H9 (cell line): ENCODE measurements at regions not wholly inside any gene's neighbourhood (a gene's known extent, or its start where the extent isn't known, plus 50 kb on each side); places are given as distances from the start of the nearest gene placed in this dataset.
"Not testable (repeated sequence)": the region's sequence is repeated elsewhere in the genome, so short reads cannot be mapped to it uniquely, and the experiment has no call there.

Experiments
- DNase-seq: peaks from one replicate; pipeline ENCODE4 v3.0.0-alpha.2; 2017
- H2AFZ ChIP-seq: one replicate; pipeline ENCODE4 v1.6.1; 2013; ENCODE audit warnings: mild to moderate bottlenecking, low read length, control low read depth, moderate library complexity
- H2AK5ac ChIP-seq: 2 replicates; pipeline ENCODE4 v1.6.1; 2013; ENCODE audit warnings: low read length, control low read depth, mixed read lengths; ENCODE audit not compliant: insufficient read length
- H2BK120ac ChIP-seq: one replicate; pipeline ENCODE4 v1.6.1; 2013; ENCODE audit warnings: low read depth, mild to moderate bottlenecking, low read length, control low read depth, inconsistent platforms; ENCODE audit not compliant: poor library complexity, severe bottlenecking
- H2BK12ac ChIP-seq: 2 replicates; pipeline ENCODE4 v1.6.1; 2013; ENCODE audit warnings: low read length, control low read depth, mixed read lengths, low read depth; ENCODE audit not compliant: insufficient read length
- H2BK15ac ChIP-seq: 2 replicates; pipeline ENCODE4 v1.6.1; 2013; ENCODE audit warnings: low read depth, low read length, control low read depth
- H2BK20ac ChIP-seq: one replicate; pipeline ENCODE4 v1.6.1; 2013; ENCODE audit warnings: low read depth, mild to moderate bottlenecking, low read length, control low read depth, inconsistent platforms; ENCODE audit not compliant: poor library complexity, severe bottlenecking
- H2BK5ac ChIP-seq: 2 replicates; pipeline ENCODE4 v1.6.1; 2013; ENCODE audit warnings: low read length, control low read depth, mixed read lengths; ENCODE audit not compliant: insufficient read length
- H3K14ac ChIP-seq: 2 replicates; pipeline ENCODE4 v1.6.1; 2013; ENCODE audit warnings: low read length, control low read depth; ENCODE audit not compliant: insufficient read depth
- H3K18ac ChIP-seq: 2 replicates; pipeline ENCODE4 v1.6.1; 2013; ENCODE audit warnings: low read depth, mild to moderate bottlenecking, mixed read lengths, low read length, control low read depth; ENCODE audit not compliant: insufficient read length
- H3K23ac ChIP-seq: 2 replicates; pipeline ENCODE4 v1.6.1; 2013; ENCODE audit warnings: low read length, control low read depth, mixed read lengths, low read depth; ENCODE audit not compliant: insufficient read length
- H3K23me2 ChIP-seq: 2 replicates; pipeline ENCODE4 v1.6.1; 2013; ENCODE audit warnings: low read depth, mild to moderate bottlenecking, mixed read lengths, low read length, control low read depth; ENCODE audit not compliant: insufficient read length, poor library complexity, severe bottlenecking
- H3K27ac ChIP-seq: 2 replicates; pipeline ENCODE4 v1.5.1; 2013; ENCODE audit warnings: low read length, control low read depth, mixed read lengths, low read depth; ENCODE audit not compliant: insufficient read length
- H3K27me3 ChIP-seq: 2 replicates; pipeline ENCODE4 v1.6.1; 2013; ENCODE audit warnings: low read length, control low read depth, inconsistent platforms; ENCODE audit not compliant: insufficient read depth
- H3K4ac ChIP-seq: 2 replicates; pipeline ENCODE4 v1.6.1; 2013; ENCODE audit warnings: low read depth, mild to moderate bottlenecking, control low read depth, inconsistent platforms, low read length, moderate library complexity
- H3K4me1 ChIP-seq: 2 replicates; pipeline ENCODE4 v1.6.1; 2013; ENCODE audit warnings: low read length, control low read depth, inconsistent platforms; ENCODE audit not compliant: insufficient read depth
- H3K4me2 ChIP-seq: 2 replicates; pipeline ENCODE4 v1.6.1; 2013; ENCODE audit warnings: low read length, control low read depth, mixed read lengths; ENCODE audit not compliant: insufficient read length, insufficient read depth
- H3K56ac ChIP-seq: 2 replicates; pipeline ENCODE4 v1.6.1; 2013; ENCODE audit warnings: low read depth, mild to moderate bottlenecking, mixed read lengths, low read length, control low read depth; ENCODE audit not compliant: insufficient read length
- H3K79me1 ChIP-seq: 2 replicates; pipeline ENCODE4 v1.6.1; 2013; ENCODE audit warnings: low read depth, mild to moderate bottlenecking, moderate library complexity, low read length, control low read depth, inconsistent platforms; ENCODE audit not compliant: insufficient read depth, poor library complexity, severe bottlenecking
- H3K79me2 ChIP-seq: 2 replicates; pipeline ENCODE4 v1.6.1; 2013; ENCODE audit warnings: low read length, control low read depth, inconsistent platforms; ENCODE audit not compliant: insufficient read depth
- H3K9ac ChIP-seq: 2 replicates; pipeline ENCODE4 v1.6.1; 2013; ENCODE audit warnings: low read length, control low read depth, mixed read lengths; ENCODE audit not compliant: insufficient read length; ENCODE audit errors: extremely low read depth
- H3K9me3 ChIP-seq: one replicate; pipeline ENCODE4 v1.6.1; 2013; ENCODE audit warnings: low read depth, low read length, inconsistent platforms; ENCODE audit not compliant: control insufficient read depth
- H3T11ph ChIP-seq: one replicate; pipeline ENCODE4 v1.6.1; 2013; ENCODE audit warnings: mild to moderate bottlenecking, low read length, control low read depth, inconsistent platforms
- H4K20me1 ChIP-seq: one replicate; pipeline ENCODE4 v1.6.1; 2013; ENCODE audit not compliant: control insufficient read depth, insufficient read length, insufficient read depth
- H4K5ac ChIP-seq: 2 replicates; pipeline ENCODE4 v1.6.1; 2013; ENCODE audit warnings: low read depth, mild to moderate bottlenecking, mixed read lengths, low read length, control low read depth; ENCODE audit not compliant: insufficient read length
- H4K8ac ChIP-seq: replicated peaks from 2 replicates; pipeline ENCODE4 v1.6.1; 2013; ENCODE audit warnings: low read length, control low read depth, mixed read lengths, low read depth; ENCODE audit not compliant: insufficient read length
- H4K91ac ChIP-seq: 2 replicates; pipeline ENCODE4 v1.6.1; 2013; ENCODE audit warnings: low read depth, mild to moderate bottlenecking, moderate library complexity, mixed read lengths, low read length, control low read depth; ENCODE audit not compliant: insufficient read length
- H3K27ac Mint-ChIP-seq, 3 experiments: 2 replicates in 2 of 3; 3 replicates in 1 of 3; pipeline ENCODE4 v1.8.0; 2020 to 2021; ENCODE audit warnings: mixed read lengths in 3 of 3, mild to moderate bottlenecking in 1 of 3, moderate library complexity in 1 of 3
- H3K27me3 Mint-ChIP-seq: 2 replicates; pipeline ENCODE4 v1.8.0; 2021; ENCODE audit warnings: low read depth, mild to moderate bottlenecking, moderate library complexity, mixed read lengths
- H3K36me3 Mint-ChIP-seq, 3 experiments: 2 replicates in 2 of 3; 3 replicates in 1 of 3; pipeline ENCODE4 v1.8.0; 2020 to 2021; ENCODE audit warnings: low read depth in 3 of 3, mixed read lengths in 3 of 3; ENCODE audit not compliant: insufficient read depth in 1 of 3
- H3K4me1 Mint-ChIP-seq, 2 experiments: 2 replicates each; pipeline ENCODE4 v1.8.0; 2020; ENCODE audit warnings: mixed read lengths in 2 of 2
- H3K4me3 Mint-ChIP-seq, 2 experiments: 2 replicates in 1 of 2; 3 replicates in 1 of 2; pipeline ENCODE4 v1.8.0; 2020 to 2021; ENCODE audit warnings: mild to moderate bottlenecking in 2 of 2, mixed read lengths in 2 of 2, moderate library complexity in 1 of 2
- H3K9me3 Mint-ChIP-seq, 2 experiments: 2 replicates in 1 of 2; 3 replicates in 1 of 2; pipeline ENCODE4 v1.8.0; 2020; ENCODE audit warnings: mild to moderate bottlenecking in 2 of 2, mixed read lengths in 2 of 2, moderate library complexity in 1 of 2
- WGBS: extraction: QIAGEN DNeasy Blood & Tissue Kit; methylation state at CpG from one replicate; pipeline ENCODE4 v1.1.7; 2013; ENCODE audit warnings: missing lambda C conversion rate, low lambda C conversion rate, mixed read lengths; ENCODE audit not compliant: insufficient read length; ENCODE audit errors: extremely low coverage; 5-methylcytosine and 5-hydroxymethylcytosine counted together

GRCh38 chr14:106768230-106768629, 1241.8 kb downstream of the TMEM121 start:
- H3K23me2 ChIP-seq, H2BK20ac ChIP-seq, H4K5ac ChIP-seq, H3K79me2 ChIP-seq, H3K9ac ChIP-seq, H3K4me3 Mint-ChIP-seq, H3T11ph ChIP-seq, H3K79me1 ChIP-seq, H4K91ac ChIP-seq, H4K20me1 ChIP-seq, H3K27me3 Mint-ChIP-seq, H2BK5ac ChIP-seq, H2AK5ac ChIP-seq, H2BK12ac ChIP-seq, H3K27ac Mint-ChIP-seq, H3K14ac ChIP-seq, H3K56ac ChIP-seq, H3K27ac ChIP-seq, H3K4ac ChIP-seq, H3K27me3 ChIP-seq, H3K4me2 ChIP-seq, H2BK15ac ChIP-seq, H2BK120ac ChIP-seq, H3K4me1 Mint-ChIP-seq, H3K23ac ChIP-seq, H3K18ac ChIP-seq, H3K4me1 ChIP-seq, H2AFZ ChIP-seq, DNase-seq, H4K8ac ChIP-seq: not testable (repeated sequence)
- peaks cover 64 to 66% of the 10 kb centered on the region in 2 experiments for H3K9me3 Mint-ChIP-seq
- no CpG with 5 or more reads among the region's 8 CpGs for WGBS
- peaks cover 18% of the 10 kb centered on the region for H3K9me3 ChIP-seq
- peaks cover 7 to 12% (median 7%) of the 10 kb centered on the region in 3 experiments for H3K36me3 Mint-ChIP-seq

GRCh38 chr14:106768972-106769700, 1242.8 kb downstream of the TMEM121 start:
- not testable (repeated sequence) for H3K4me2 ChIP-seq, H3K27me3 Mint-ChIP-seq, H2AFZ ChIP-seq, H3K56ac ChIP-seq, H2BK15ac ChIP-seq, H2BK120ac ChIP-seq, H2BK20ac ChIP-seq, H2BK5ac ChIP-seq, H4K5ac ChIP-seq, H3T11ph ChIP-seq, H2AK5ac ChIP-seq, H3K27ac Mint-ChIP-seq, H4K20me1 ChIP-seq, H3K27ac ChIP-seq, H2BK12ac ChIP-seq, H3K14ac ChIP-seq, H3K4me3 Mint-ChIP-seq, H4K91ac ChIP-seq, H3K4ac ChIP-seq, H3K79me2 ChIP-seq, H4K8ac ChIP-seq, H3K27me3 ChIP-seq, H3K9ac ChIP-seq, H3K4me1 Mint-ChIP-seq, DNase-seq, H3K4me1 ChIP-seq, H3K18ac ChIP-seq, H3K23ac ChIP-seq, H3K23me2 ChIP-seq, H3K79me1 ChIP-seq
- Mint-ChIP-seq H3K36me3 (peaks cover 6 to 11% (median 7%) of the 10 kb centered on the region in 3 experiments), H3K9me3 (peaks cover 69 to 72% of the 10 kb centered on the region in 2 experiments)
- no CpG with 5 or more reads among the region's 8 CpGs for WGBS
- H3K9me3 ChIP-seq, result peaks cover 23% of the 10 kb centered on the region
